IMR-90 (cell line): ENCODE measurements at regions not wholly inside any gene's neighbourhood (a gene's known extent, or its start where the extent isn't known, plus 50 kb on each side); places are given as distances from the start of the nearest gene placed in this dataset.
A peak's percentile ranks its signal among the peaks of the same experiment; 100 is the strongest.

Experiments used
- ATAC-seq: fragments of 200-7000 bp; cut with Tn5 transposase; 2 replicates; pipeline ENCODE4 v1.9.1; 2020; ENCODE audit warnings: low read depth, mild to moderate bottlenecking, moderate library complexity
- BruUV-seq: library from RNA; stranded (reverse); fragments of 400-500 nt; replicated peaks from 2 replicates; lab custom pipeline; 2021; lab: Mats Ljungman, UMichigan
- CTCF ChIA-PET: fragments of 300-600 bp; formaldehyde crosslinking; extraction: SDS; loops from one replicate; lab custom pipeline; 2021; ENCODE audit warnings: antibody characterized with exemption; lab: Yijun Ruan, JAX
- POLR2A ChIA-PET: fragments of 300-600 bp; sonication (Branson Sonifier 250); formaldehyde crosslinking; loops from one replicate; lab custom pipeline; 2022; ENCODE audit warnings: antibody characterized with exemption; ENCODE audit not compliant: unreplicated experiment; lab: Charles Lee
- DNase-seq: peaks from one replicate; pipeline ENCODE4 v3.0.0; 2013
- H2AFZ ChIP-seq: replicated peaks from 2 replicates; pipeline ENCODE3; 2013; ENCODE audit warnings: low read length, mild to moderate bottlenecking; ENCODE audit not compliant: poor library complexity
- H2AK5ac ChIP-seq: 2 replicates; pipeline ENCODE4 v1.6.1; 2013; ENCODE audit warnings: low read depth, low read length, inconsistent platforms
- H2AK9ac ChIP-seq: replicated peaks from 2 replicates; pipeline ENCODE3; 2013; ENCODE audit warnings: mild to moderate bottlenecking, low read depth, low read length, moderate library complexity; ENCODE audit not compliant: poor library complexity
- H2BK120ac ChIP-seq: 2 replicates; pipeline ENCODE4 v1.6.1; 2013; ENCODE audit warnings: low read depth, low read length, inconsistent platforms
- H2BK15ac ChIP-seq: 3 replicates; pipeline ENCODE4 v1.6.1; 2013; ENCODE audit warnings: low read depth, low read length, inconsistent platforms
- H2BK20ac ChIP-seq: 2 replicates; pipeline ENCODE4 v1.6.1; 2013; ENCODE audit warnings: low read depth, mild to moderate bottlenecking, inconsistent platforms, low read length, moderate library complexity
- H2BK5ac ChIP-seq: 2 replicates; pipeline ENCODE4 v1.6.1; 2013; ENCODE audit warnings: mild to moderate bottlenecking, low read depth, low read length, inconsistent platforms; ENCODE audit not compliant: poor library complexity, severe bottlenecking
- H3K14ac ChIP-seq: replicated peaks from 2 replicates; pipeline ENCODE4 v1.6.1; 2013; ENCODE audit warnings: low read depth, low read length, inconsistent platforms
- H3K18ac ChIP-seq: 2 replicates; pipeline ENCODE4 v1.6.1; 2013; ENCODE audit warnings: low read depth, low read length, control low read depth
- H3K23ac ChIP-seq: 2 replicates; pipeline ENCODE4 v1.6.1; 2013; ENCODE audit warnings: low read depth, low read length, inconsistent platforms
- H3K27ac ChIP-seq: 2 replicates; pipeline ENCODE4 v1.5.1; 2013; ENCODE audit warnings: mild to moderate bottlenecking, control low read depth, low read length; ENCODE audit not compliant: insufficient read depth
- H3K27me3 ChIP-seq: 2 replicates; pipeline ENCODE4 v1.6.1; 2013; ENCODE audit warnings: low read length; ENCODE audit not compliant: control insufficient read depth, insufficient read depth
- H3K36me3 ChIP-seq: 2 replicates; pipeline ENCODE4 v1.6.1; 2013; ENCODE audit warnings: low read length, mixed read lengths; ENCODE audit not compliant: control insufficient read depth, insufficient read depth
- H3K4ac ChIP-seq: 2 replicates; pipeline ENCODE4 v1.6.1; 2013; ENCODE audit warnings: low read depth, low read length, inconsistent platforms
- H3K4me1 ChIP-seq: 2 replicates; pipeline ENCODE4 v1.6.1; 2013; ENCODE audit warnings: low read length, mixed read lengths; ENCODE audit not compliant: control insufficient read depth, insufficient read depth
- H3K4me2 ChIP-seq: 2 replicates; pipeline ENCODE4 v1.6.1; 2013; ENCODE audit warnings: low read depth, mild to moderate bottlenecking, control low read depth, low read length, moderate library complexity
- H3K4me3 ChIP-seq: 2 replicates; pipeline ENCODE4 v1.5.1; 2013; ENCODE audit warnings: low read depth, mild to moderate bottlenecking, control low read depth, low read length, moderate library complexity; ENCODE audit not compliant: insufficient read depth
- H3K56ac ChIP-seq: 2 replicates; pipeline ENCODE4 v1.6.1; 2013; ENCODE audit warnings: low read length, inconsistent platforms; ENCODE audit not compliant: insufficient read depth; ENCODE audit errors: extremely low read depth
- H3K79me1 ChIP-seq, 2 experiments: 2 replicates each; pipeline ENCODE4 v1.6.1; 2013; ENCODE audit warnings: low read length in 2 of 2, inconsistent platforms in 1 of 2, low read depth in 1 of 2
- H3K9ac ChIP-seq: 2 replicates; pipeline ENCODE4 v1.6.1; 2013; ENCODE audit warnings: low read depth, low read length, control low read depth
- H3K9me1 ChIP-seq: 2 replicates; pipeline ENCODE4 v1.6.1; 2013; ENCODE audit warnings: low read length, inconsistent platforms; ENCODE audit not compliant: insufficient read depth
- H3K9me3 ChIP-seq: 2 replicates; pipeline ENCODE4 v1.6.1; 2013; ENCODE audit warnings: low read length; ENCODE audit not compliant: control insufficient read depth, insufficient read depth
- H4K20me1 ChIP-seq: 2 replicates; pipeline ENCODE4 v1.6.1; 2013; ENCODE audit warnings: low read length, inconsistent platforms; ENCODE audit not compliant: insufficient read depth
- H4K5ac ChIP-seq: 2 replicates; pipeline ENCODE4 v1.6.1; 2013; ENCODE audit warnings: mild to moderate bottlenecking, low read depth, low read length, control low read depth
- H4K8ac ChIP-seq, 2 experiments: 2 replicates each; pipeline ENCODE4 v1.6.1; 2013; ENCODE audit warnings: low read depth in 2 of 2, low read length in 2 of 2, control low read depth in 1 of 2, inconsistent platforms in 1 of 2
- H4K91ac ChIP-seq: 2 replicates; pipeline ENCODE4 v1.6.1; 2013; ENCODE audit warnings: low read depth, low read length, inconsistent platforms; ENCODE audit not compliant: insufficient read depth
- BHLHE40 ChIP-seq: fragments of 150-350 bp; IDR thresholded peaks from 2 replicates; pipeline ENCODE4 v1.6.1; 2016; ENCODE audit warnings: mild to moderate bottlenecking, low read depth, low read length
- FOS ChIP-seq: fragments of 150-350 bp; IDR thresholded peaks from 2 replicates; pipeline ENCODE4 v1.6.1; 2016; ENCODE audit warnings: low read depth, low read length
- MXI1 ChIP-seq: IDR thresholded peaks from 2 replicates; pipeline ENCODE4 v1.6.1; 2012; ENCODE audit warnings: low read depth, mild to moderate bottlenecking, low read length, moderate library complexity, borderline replicate concordance
- NFE2L2 ChIP-seq: fragments of 150-350 bp; IDR thresholded peaks from 2 replicates; pipeline ENCODE4 v1.6.1; 2016; ENCODE audit warnings: low read depth, mild to moderate bottlenecking, low read length
- WGBS, 2 experiments: methylation state at CpG; one replicate each; pipeline versions ENCODE4 v1.1.5 to v1.1.7; 2013; ENCODE audit warnings: missing lambda C conversion rate in 2 of 2; ENCODE audit not compliant: insufficient read length in 1 of 2; ENCODE audit errors: extremely low coverage in 2 of 2; 5-methylcytosine and 5-hydroxymethylcytosine counted together
- dilution Hi-C: fragments of 300-500 bp; cut with HindIII; formaldehyde crosslinking; loops from one replicate; pipeline ENCODE4 v1.14.3; 2018; ENCODE audit warnings: low sequenced_read_pairs; ENCODE audit not compliant: unreplicated experiment
- in situ Hi-C: fragments of 300-500 bp; cut with MboI; formaldehyde crosslinking; loops from 3 replicates; pipeline ENCODE4 v1.14.3; 2019; ENCODE audit warnings: low sequenced_read_pairs, inconsistent platforms, mixed read lengths
- intact Hi-C: fragments of 100-400 bp; cut with micrococcal nuclease; formaldehyde crosslinking; loops from 2 replicates; pipeline ENCODE4 v1.10.0; 2022

DNA sequence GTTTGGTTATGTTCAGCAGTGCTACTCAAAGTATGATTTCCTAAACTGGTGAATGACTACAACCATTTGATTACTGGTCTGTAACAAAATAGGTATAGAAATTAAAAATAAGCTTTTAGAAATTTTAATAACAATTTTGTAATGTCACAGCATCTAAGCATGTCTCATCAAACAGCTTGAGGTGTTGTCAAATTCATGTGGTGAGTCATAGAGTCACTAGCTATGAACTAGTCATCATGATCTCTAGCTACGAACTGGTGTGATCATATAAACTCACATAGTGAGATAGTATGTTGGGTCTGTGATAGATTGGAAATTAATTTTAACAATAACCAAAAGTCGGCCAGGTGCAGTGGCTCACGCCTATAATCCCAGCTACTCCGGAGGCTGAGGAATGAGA lies 213.9 kb upstream of the RBMS3 start:
- no peak overlapping the region; the same call in 1 of the 2 replicates for H2BK120ac ChIP-seq
- no peak overlapping the region for H2AFZ ChIP-seq
- H3K9me1 ChIP-seq, result no peaks in the 10 kb centered on the region
- in situ Hi-C loops (no loop called here), dilution Hi-C loops (no loop called here), intact Hi-C loops (loop anchor here (10.0 kb wide), 1 partner anchor 168 kb away; no protein-coding TSS in a partner anchor)
- H3K36me3 ChIP-seq, result no peaks in the 10 kb centered on the region
- no peak overlapping the region for H4K91ac ChIP-seq
- H4K20me1 ChIP-seq, result no peaks in the 10 kb centered on the region
- H3K9ac ChIP-seq, result no peak overlapping the region
- no TSS peak for BruUV-seq
- no peaks in the 10 kb centered on the region for H3K27me3 ChIP-seq
- no peaks in the 10 kb centered on the region for H3K9me3 ChIP-seq
- POLR2A ChIA-PET, result interaction anchor here (0.5 kb wide), 1 partner anchor 74 kb away, joined by 3 read pairs; no protein-coding TSS in a partner anchor
- H3K4me2 ChIP-seq, result no peak overlapping the region
- CTCF ChIA-PET, result interaction anchor here (1.3 kb wide), 1 partner anchor 150 kb away, joined by 3 read pairs; no protein-coding TSS in a partner anchor
- H3K4me3 ChIP-seq, result no peak overlapping the region
- H3K56ac ChIP-seq, result no peak overlapping the region
- no peak overlapping the region for H3K4ac ChIP-seq
- H2AK9ac ChIP-seq, result no peak overlapping the region
- H3K4me1 ChIP-seq, result 0 out of 2 replicates have a peak, but pooled peaks cover 4% of the 10 kb centered on the region
- DNase-seq (peak; percentile 57), ATAC-seq (no peak)
- no peaks in the 10 kb centered on the region for H3K79me1 ChIP-seq
- H2BK5ac ChIP-seq, result peak overlapping the region; percentile 28
- H4K5ac ChIP-seq, result no peak overlapping the region
- WGBS, 2 experiments, result no CpG with 5 or more reads among the region's 4 CpGs
- H4K8ac ChIP-seq, result no peak overlapping the region
- no peak overlapping the region for H2BK20ac ChIP-seq
- no peak overlapping the region for H3K27ac ChIP-seq
- H2AK5ac ChIP-seq, result no peak overlapping the region
- no peak overlapping the region for H2BK15ac ChIP-seq
- H3K18ac ChIP-seq, result no peak overlapping the region
- no peak overlapping the region for H3K14ac ChIP-seq
- no peak overlapping the region for H3K23ac ChIP-seq
- TF ChIP-seq FOS (peak; percentile 74), BHLHE40 (peak; percentile 49; the same call in 1 of the 2 replicates), NFE2L2 (no peak), MXI1 (no peak)
